A549 (cell line): ENCODE measurements at regions not wholly inside any gene's neighbourhood (a gene's known extent, or its start where the extent isn't known, plus 50 kb on each side); places are given as distances from the start of the nearest gene placed in this dataset.

Experiments
- ATAC-seq, 2 experiments: fragments of 200-7000 bp in 1 of 2; fragments of >200 bp in 1 of 2; cut with Nextera tagmentation in 1 of 2; cut with Tn5 transposase in 1 of 2; 3 replicates each; pipeline versions ENCODE4 v1.8.0 to v1.9.1; 2018 to 2020; ENCODE audit warnings: mild to moderate bottlenecking in 1 of 2, moderate library complexity in 1 of 2
- CTCF ChIA-PET: fragments of 300-600 bp; sonication (Branson Sonifier 250); formaldehyde crosslinking; extraction: SDS; loops from one replicate; lab custom pipeline; 2021; ENCODE audit warnings: antibody characterized with exemption, inconsistent platforms; lab: Yijun Ruan, JAX
- POLR2A ChIA-PET: fragments of 350-600 bp; formaldehyde crosslinking; extraction: SDS; loops from one replicate; lab custom pipeline; 2021; ENCODE audit warnings: antibody characterized with exemption, inconsistent platforms; lab: Yijun Ruan, JAX
- DNase-seq, 2 experiments: peaks; one replicate each; pipeline versions ENCODE4 v3.0.0 to v3.0.0-alpha.2; 2011 to 2016; ENCODE audit warnings: low read depth in 1 of 2, low spot score in 1 of 2
- FAIRE-seq: peaks from 2 replicates; lab custom pipeline; 2011; peaks lifted over from hg19 to GRCh38; lab: Jason Lieb, UNC
- H3K27ac ChIP-seq, 2 experiments: fragments of >200 bp; sonication (Bioruptor Twin); formaldehyde crosslinking; 3 replicates each; pipeline ENCODE4 v1.5.1; 2016 to 2017
- H3K4me1 ChIP-seq: fragments of >200 bp; sonication (Bioruptor Twin); formaldehyde crosslinking; 3 replicates; pipeline ENCODE4 v1.6.1; 2016
- H3K4me2 ChIP-seq: fragments of >200 bp; sonication (Bioruptor Twin); formaldehyde crosslinking; 3 replicates; pipeline ENCODE4 v1.6.1; 2016
- H3K4me3 ChIP-seq: fragments of >200 bp; sonication (Bioruptor Twin); formaldehyde crosslinking; 3 replicates; pipeline ENCODE4 v1.5.1; 2016
- H3K9me3 ChIP-seq: fragments of >200 bp; sonication (Bioruptor Twin); formaldehyde crosslinking; 3 replicates; pipeline ENCODE4 v1.6.1; 2016
- ATOH8 ChIP-seq: fragments of 250-450 bp; sonication (Bioruptor Pico); IDR thresholded peaks from 2 replicates; pipeline ENCODE4 v1.5.0; 2020; ENCODE audit warnings: low read depth, mild to moderate bottlenecking, moderate library complexity
- BHLHE40 ChIP-seq: IDR thresholded peaks from 2 replicates; pipeline ENCODE4 v1.6.1; 2012; ENCODE audit warnings: low read depth, low read length, inconsistent platforms
- CEBPB ChIP-seq, 2 experiments: fragments of >200 bp in 1 of 2; sonication (Bioruptor Twin) in 1 of 2; formaldehyde crosslinking in 1 of 2; IDR thresholded peaks; 2 replicates each; pipeline ENCODE4 v1.6.1; 2012 to 2016
- CHD2 ChIP-seq: fragments of 150-350 bp; IDR thresholded peaks from 2 replicates; pipeline ENCODE4 v1.6.1; 2014; ENCODE audit warnings: low read length; ENCODE audit not compliant: partially characterized antibody
- ELK1 ChIP-seq: fragments of 150-350 bp; IDR thresholded peaks from 2 replicates; pipeline ENCODE4 v1.6.1; 2014; ENCODE audit warnings: low read depth, mild to moderate bottlenecking, low read length
- EP300 ChIP-seq, 2 experiments: fragments of >200 bp; sonication (Bioruptor Twin); formaldehyde crosslinking; IDR thresholded peaks; 2 replicates in 1 of 2; 3 replicates in 1 of 2; pipeline ENCODE4 v1.6.1; 2016 to 2017
- ESRRA ChIP-seq: fragments of 150-350 bp; IDR thresholded peaks from 2 replicates; pipeline ENCODE4 v1.6.1; 2014; ENCODE audit warnings: mild to moderate bottlenecking, low read length, borderline replicate concordance
- FOSB ChIP-seq: fragments of 250-450 bp; sonication (Bioruptor Pico); IDR thresholded peaks from 2 replicates; pipeline ENCODE4 v1.5.0; 2020; ENCODE audit warnings: mild to moderate bottlenecking, moderate library complexity
- FOSL2 ChIP-seq, 2 experiments: fragments of 450-650 bp in 1 of 2; fragments of >200 bp in 1 of 2; sonication (Bioruptor Twin) in 1 of 2; formaldehyde crosslinking; IDR thresholded peaks; 2 replicates each; pipeline versions ENCODE4 v1.5.0 to v1.6.1; 2016 to 2020; ENCODE audit warnings: mild to moderate bottlenecking in 1 of 2, moderate library complexity in 1 of 2
- HDAC2 ChIP-seq: fragments of 200-600 bp; sonication (generic); IDR thresholded peaks from 2 replicates; pipeline ENCODE4 v1.6.1; 2016
- HEYL ChIP-seq: fragments of 250-450 bp; sonication (Bioruptor Pico); IDR thresholded peaks from 2 replicates; pipeline ENCODE4 v1.8.0; 2021; ENCODE audit warnings: mild to moderate bottlenecking, moderate library complexity
- HOXB5 ChIP-seq: fragments of 250-450 bp; sonication (Bioruptor Pico); IDR thresholded peaks from 2 replicates; pipeline ENCODE4 v1.5.0; 2020; ENCODE audit warnings: mild to moderate bottlenecking, moderate library complexity
- JUN ChIP-seq, 2 experiments: fragments of >200 bp; sonication (Bioruptor Twin); formaldehyde crosslinking; IDR thresholded peaks; 2 replicates in 1 of 2; 3 replicates in 1 of 2; pipeline ENCODE4 v1.6.1; 2016 to 2017
- JUNB ChIP-seq: fragments of >200 bp; sonication (Bioruptor Twin); formaldehyde crosslinking; IDR thresholded peaks from 2 replicates; pipeline ENCODE4 v1.6.1; 2016
- MAFK ChIP-seq: fragments of 450-650 bp; IDR thresholded peaks from 2 replicates; pipeline ENCODE4 v1.6.1; 2014; ENCODE audit not compliant: partially characterized antibody
- MAX ChIP-seq: IDR thresholded peaks from 2 replicates; pipeline ENCODE4 v1.6.1; 2012
- MAZ ChIP-seq: fragments of 150-350 bp; IDR thresholded peaks from 2 replicates; pipeline ENCODE4 v1.6.1; 2014; ENCODE audit warnings: antibody characterized with exemption, low read depth, low read length, borderline replicate concordance
- NFE2L2 ChIP-seq: fragments of 150-350 bp; conservative IDR thresholded peaks from 2 replicates; pipeline ENCODE4 v1.6.1; 2014; ENCODE audit warnings: low read length
- PBX3 ChIP-seq: IDR thresholded peaks from 2 replicates; pipeline ENCODE4 v1.6.1; 2012
- RARB ChIP-seq: fragments of 250-450 bp; sonication (Bioruptor Pico); IDR thresholded peaks from 2 replicates; pipeline ENCODE4 v1.8.0; 2021; ENCODE audit warnings: mild to moderate bottlenecking, moderate library complexity
- ZNF302 ChIP-seq: fragments of 250-450 bp; sonication (Bioruptor Pico); IDR thresholded peaks from 2 replicates; pipeline ENCODE4 v1.9.0; 2021; ENCODE audit warnings: inconsistent platforms, mild to moderate bottlenecking, moderate library complexity
- WGBS: methylation state at CpG from one replicate; pipeline ENCODE4 v1.1.6; 2017; ENCODE audit errors: missing lambda C conversion rate; 5-methylcytosine and 5-hydroxymethylcytosine counted together
- TF ChIP-seq, protein P1 (sequence below): fragments of >200 bp; sonication (Bioruptor Twin); formaldehyde crosslinking; IDR thresholded peaks from 2 replicates; pipeline ENCODE4 v1.6.1; 2016

DNA sequence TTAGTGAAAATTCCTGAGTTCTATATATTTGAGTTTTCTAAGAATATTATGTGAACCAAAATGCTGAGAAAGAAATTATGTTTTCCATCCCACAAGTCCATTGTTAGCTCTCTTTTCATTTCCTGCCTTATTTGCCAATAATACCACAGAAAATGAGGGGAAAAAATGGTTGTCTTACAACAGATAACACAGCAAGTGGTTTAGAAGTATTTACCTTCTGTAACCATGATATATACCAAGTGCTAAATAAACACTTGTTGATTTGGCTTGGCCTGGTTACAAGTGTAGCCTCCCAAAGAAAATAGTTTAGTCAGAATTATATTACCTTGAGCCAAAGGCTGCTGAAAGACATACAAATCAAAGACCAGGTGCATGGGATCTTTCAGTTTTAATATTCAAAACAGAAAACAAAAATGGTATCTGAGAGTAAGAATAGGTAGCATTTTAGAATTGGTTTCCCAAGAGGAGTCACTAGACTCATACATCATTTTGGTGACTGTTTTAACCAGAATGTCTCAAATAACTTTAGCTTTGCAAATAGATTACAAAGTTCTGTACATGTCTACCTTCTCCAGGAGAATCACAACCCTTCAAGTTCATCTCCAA, 439.8 kb upstream of the DYNLRB2 start:
- ATAC-seq, result no peak
- Histone ChIP-seq H3K4me1 (no peaks in the 10 kb centered on the region), H3K4me2 (no peak overlapping the region), H3K27ac (no peak overlapping the region), H3K9me3 (peaks cover 17% of the 10 kb centered on the region; the same call in 1 of the 3 replicates), H3K4me3 (no peak overlapping the region)
- POLR2A ChIA-PET, result no interaction called here
- CTCF ChIA-PET, result interaction anchor here (1.7 kb wide), 1 partner anchor 14 kb away, joined by 4 read pairs; no protein-coding TSS in a partner anchor
- no peak for FAIRE-seq
- no peak for DNase-seq
- TF ChIP-seq FOSB (CRISPR knock-in tag) (no peak), ATOH8 (no peak), JUNB (no peak), MAZ (no peak), ESRRA (no peak), JUN (IDR thresholded peaks at IDR 0.05) (no peak), RARB (CRISPR knock-in tag) (no peak), EP300 (IDR thresholded peaks at IDR 0.05) (no peak), HDAC2 (no peak), BHLHE40 (no peak), FOSL2 (IDR thresholded peaks at IDR 0.05) (no peak), FOSL2 (CRISPR knock-in tag; IDR thresholded peaks at IDR 0.05) (no peak), NFE2L2 (no peak), ELK1 (no peak), CEBPB (IDR thresholded peaks at IDR 0.05) (no peak), MAX (no peak), HEYL (CRISPR knock-in tag) (no peak)
- TF ChIP-seq, protein P1, sequence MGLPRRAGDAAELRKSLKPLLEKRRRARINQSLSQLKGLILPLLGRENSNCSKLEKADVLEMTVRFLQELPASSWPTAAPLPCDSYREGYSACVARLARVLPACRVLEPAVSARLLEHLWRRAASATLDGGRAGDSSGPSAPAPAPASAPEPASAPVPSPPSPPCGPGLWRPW, result no peak

- ATAC-seq, result no peak
- CTCF ChIA-PET, result no interaction called here
- POLR2A ChIA-PET, result no interaction called here
- H3K9me3 ChIP-seq, result peaks cover 17% of the 10 kb centered on the region; the same call in 1 of the 3 replicates
- no peaks in the 10 kb centered on the region for H3K4me1 ChIP-seq
- H3K4me2 ChIP-seq, result no peak overlapping the region
- no peak overlapping the region for H3K27ac ChIP-seq
- no peak overlapping the region for H3K4me3 ChIP-seq
- TF ChIP-seq CHD2, result no peak
- no peak for TF ChIP-seq RARB (CRISPR knock-in tag)
- no peak for TF ChIP-seq EP300 (IDR thresholded peaks at IDR 0.05)
- TF ChIP-seq MAFK, result no peak
- no peak for TF ChIP-seq MAX
- no peak for TF ChIP-seq ZNF302 (CRISPR knock-in tag)
- no peak for TF ChIP-seq PBX3
- TF ChIP-seq, all 56 proteins: peak for 0
- DNase-seq (no peak), FAIRE-seq (no peak)
Observed at GRCh38 chr16:80100186-80100585, 440.6 kb upstream of the DYNLRB2 start.

DNA sequence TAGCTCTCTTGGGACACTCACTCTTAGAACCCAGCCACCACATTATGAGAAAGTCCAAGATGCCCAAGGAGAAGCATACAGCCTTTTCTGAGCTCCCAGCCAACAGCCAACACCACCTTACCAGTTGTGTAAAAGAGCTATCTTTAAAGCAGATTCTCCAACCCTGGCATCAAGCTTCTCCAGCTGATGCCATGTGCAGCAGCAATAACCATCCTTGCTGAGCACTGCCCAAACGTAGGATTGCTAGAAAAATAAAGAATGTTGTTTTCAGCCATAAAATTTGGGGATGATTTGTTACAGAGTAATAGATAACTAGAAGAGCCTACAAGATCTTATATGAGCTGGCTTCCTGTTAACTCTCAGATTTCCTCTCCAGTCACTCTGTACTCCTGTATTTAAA, 443.7 kb upstream of the DYNLRB2 start:
- WGBS, result 14% methylated on average over 1 of the region's 1 CpG
- ChIA-PET POLR2A (no interaction called here), CTCF (interaction anchor here (1.9 kb wide), 1 partner anchor 12 kb away, joined by 5 read pairs; no protein-coding TSS in a partner anchor)
- H3K4me1 ChIP-seq, result no peaks in the 10 kb centered on the region
- no peak overlapping the region for H3K4me2 ChIP-seq
- no peak for FAIRE-seq
- H3K4me3 ChIP-seq, result no peak overlapping the region
- H3K27ac ChIP-seq, result no peak overlapping the region
- TF ChIP-seq HOXB5, result no peak
- TF ChIP-seq, all 56 proteins: peak for 0
- ATAC-seq (no peak), DNase-seq (no peak)
- H3K9me3 ChIP-seq, result peaks cover 17% of the 10 kb centered on the region; the same call in 1 of the 3 replicates
